ENCODE measurements at regions not wholly inside any gene's neighbourhood (a gene's known extent, or its start where the extent isn't known, plus 50 kb on each side); places are given as distances from the start of the nearest gene placed in this dataset.

GRCh38 chr14:71652368-71652767 is 279.9 kb upstream of the RGS6 start:
- no peak for TF ChIP-seq CTCF (conservative IDR thresholded peaks at IDR 0.05; ENCODE audit: low read length)
- TF ChIP-seq EZH2phosphoT487 (IDR thresholded peaks at IDR 0.05; ENCODE audit: borderline replicate concordance) = no peak

Data from Loucy (cell line).